ENCODE measurements at regions not wholly inside any gene's neighbourhood (a gene's known extent, or its start where the extent isn't known, plus 50 kb on each side); places are given as distances from the start of the nearest gene placed in this dataset.
A peak's percentile ranks its signal among the peaks of the same experiment; 100 is the strongest.

- Histone ChIP-seq H3K4me1 (ENCODE audit: control insufficient read depth in 2 of 2, insufficient read depth in 2 of 2, low read length in 2 of 2) (peaks cover 0 to 4% of the 10 kb centered on the region in 2 donors), H3K36me3 (ENCODE audit: control insufficient read depth in 2 of 3, insufficient read depth in 3 of 3, low read length in 3 of 3) (no peaks in the 10 kb centered on the region), H3K9me3 (ENCODE audit: control insufficient read depth in 2 of 3, low read length in 3 of 3) (no peaks in the 10 kb centered on the region), H3K4me3 (ENCODE audit: low read length) (no peak overlapping the region), H3K27me3 (ENCODE audit: control insufficient read depth in 2 of 2, insufficient read depth in 2 of 2, low read length in 2 of 2) (no peaks in the 10 kb centered on the region), H3K27ac (ENCODE audit: low read depth, low read length) (no peak overlapping the region)
- Mint-ChIP-seq H3K27ac (no peak overlapping the region), H3K4me1 (peaks cover 3 to 7% (median 4%) of the 10 kb centered on the region in 7 donors), H3K4me3 (no peak overlapping the region), H3K9me3 (no peaks in the 10 kb centered on the region), H3K27me3 (peaks cover 0 to 6% (median 0%) of the 10 kb centered on the region in 5 donors), H3K36me3 (no peaks in the 10 kb centered on the region)
- ChIA-PET POLR2A (no interaction called here), CTCF (no interaction called here)
- intact Hi-C loops (cut with micrococcal nuclease): no loop called here
- ATAC-seq (no peak), DNase-seq (no peak)
Measured at GRCh38 chr10:78356291-78356900, 322.7 kb downstream of the RPS24 start.

GRCh38 chr10:78357141-78358063 is 323.7 kb downstream of the RPS24 start:
- Mint-ChIP-seq H3K36me3 (peaks cover 0 to 4% (median 3%) of the 10 kb centered on the region in 5 donors), H3K4me1 (peaks cover 12 to 16% (median 14%) of the 10 kb centered on the region in 7 donors), H3K27ac (peak overlapping the region in 1 of 9 donors; percentile 56), H3K27me3 (no peaks in the 10 kb centered on the region), H3K4me3 (no peak overlapping the region), H3K9me3 (peaks cover 0 to 4% (median 0%) of the 10 kb centered on the region in 11 donors)
- no peaks in the 10 kb centered on the region for H3K27me3 ChIP-seq (ENCODE audit: control insufficient read depth in 2 of 2, insufficient read depth in 2 of 2, low read length in 2 of 2)
- peaks cover 0 to 12% of the 10 kb centered on the region in 2 donors for H3K4me1 ChIP-seq (ENCODE audit: control insufficient read depth in 2 of 2, insufficient read depth in 2 of 2, low read length in 2 of 2)
- no peak overlapping the region for H3K4me3 ChIP-seq (ENCODE audit: low read length)
- no peak overlapping the region for H3K27ac ChIP-seq (ENCODE audit: low read depth, low read length)
- intact Hi-C loops (cut with micrococcal nuclease): no loop called here
- ChIA-PET CTCF (no interaction called here), POLR2A (no interaction called here)
- no peaks in the 10 kb centered on the region for H3K36me3 ChIP-seq (ENCODE audit: control insufficient read depth in 2 of 3, insufficient read depth in 3 of 3, low read length in 3 of 3)
- no peak for DNase-seq
- no peak for ATAC-seq
- H3K9me3 ChIP-seq (ENCODE audit: control insufficient read depth in 2 of 3, low read length in 3 of 3): no peaks in the 10 kb centered on the region

- intact Hi-C loops (cut with micrococcal nuclease): no loop called here
- CTCF ChIA-PET: no interaction called here
- Histone ChIP-seq H3K4me1 (ENCODE audit: control insufficient read depth in 2 of 2, insufficient read depth in 2 of 2, low read length in 2 of 2) (peaks cover 0 to 16% of the 10 kb centered on the region in 2 donors), H3K4me3 (ENCODE audit: low read length) (no peak overlapping the region), H3K36me3 (ENCODE audit: control insufficient read depth in 2 of 3, insufficient read depth in 3 of 3, low read length in 3 of 3) (no peaks in the 10 kb centered on the region), H3K9me3 (ENCODE audit: control insufficient read depth in 2 of 3, low read length in 3 of 3) (no peaks in the 10 kb centered on the region), H3K27ac (ENCODE audit: low read depth, low read length) (no peak overlapping the region), H3K27me3 (ENCODE audit: control insufficient read depth in 2 of 2, insufficient read depth in 2 of 2, low read length in 2 of 2) (no peaks in the 10 kb centered on the region)
- Mint-ChIP-seq H3K9me3 (peaks cover 0 to 4% (median 0%) of the 10 kb centered on the region in 11 donors), H3K27me3 (no peaks in the 10 kb centered on the region), H3K4me3 (no peak overlapping the region), H3K27ac (no peak overlapping the region), H3K4me1 (peaks cover 18 to 23% (median 22%) of the 10 kb centered on the region in 7 donors), H3K36me3 (peaks cover 0 to 7% (median 3%) of the 10 kb centered on the region in 5 donors)
- POLR2A ChIA-PET: no interaction called here
- ATAC-seq (no peak), DNase-seq (no peak)
Measured at GRCh38 chr10:78358351-78358750, 324.7 kb downstream of the RPS24 start.

- CTCF ChIA-PET: no interaction called here
- no peak overlapping the region for H3K27ac ChIP-seq (ENCODE audit: low read depth, low read length)
- Mint-ChIP-seq H3K27me3 (no peaks in the 10 kb centered on the region), H3K36me3 (peaks cover 0 to 7% (median 3%) of the 10 kb centered on the region in 5 donors), H3K27ac (no peak overlapping the region), H3K4me3 (peak overlapping the region in 1 of 10 donors; percentile 20), H3K9me3 (peaks cover 0 to 4% (median 0%) of the 10 kb centered on the region in 11 donors), H3K4me1 (peaks cover 18 to 25% (median 23%) of the 10 kb centered on the region in 7 donors)
- DNase-seq: no peak
- intact Hi-C loops (cut with micrococcal nuclease): no loop called here
- no peaks in the 10 kb centered on the region for H3K27me3 ChIP-seq (ENCODE audit: control insufficient read depth in 2 of 2, insufficient read depth in 2 of 2, low read length in 2 of 2)
- POLR2A ChIA-PET: no interaction called here
- H3K4me1 ChIP-seq (ENCODE audit: control insufficient read depth in 2 of 2, insufficient read depth in 2 of 2, low read length in 2 of 2): peaks cover 0 to 16% of the 10 kb centered on the region in 2 donors
- H3K9me3 ChIP-seq (ENCODE audit: control insufficient read depth in 2 of 3, low read length in 3 of 3): no peaks in the 10 kb centered on the region
- no peak for ATAC-seq
- no peak overlapping the region for H3K4me3 ChIP-seq (ENCODE audit: low read length)
- no peaks in the 10 kb centered on the region for H3K36me3 ChIP-seq (ENCODE audit: control insufficient read depth in 2 of 3, insufficient read depth in 3 of 3, low read length in 3 of 3)
Measured at GRCh38 chr10:78358982-78359381, 325.3 kb downstream of the RPS24 start.

GRCh38 chr10:78359640-78360091 is 326.0 kb downstream of the RPS24 start:
- H3K27ac ChIP-seq (ENCODE audit: low read depth, low read length): no peak overlapping the region
- intact Hi-C loops (cut with micrococcal nuclease): no loop called here
- ATAC-seq (no peak), DNase-seq (no peak)
- CTCF ChIA-PET: no interaction called here
- Mint-ChIP-seq H3K4me3 (no peak overlapping the region), H3K36me3 (peaks cover 0 to 7% (median 3%) of the 10 kb centered on the region in 5 donors), H3K27ac (no peak overlapping the region), H3K27me3 (no peaks in the 10 kb centered on the region), H3K4me1 (peaks cover 18 to 25% (median 23%) of the 10 kb centered on the region in 7 donors), H3K9me3 (peaks cover 0 to 4% (median 0%) of the 10 kb centered on the region in 11 donors)
- POLR2A ChIA-PET: no interaction called here
- peaks cover 0 to 16% of the 10 kb centered on the region in 2 donors for H3K4me1 ChIP-seq (ENCODE audit: control insufficient read depth in 2 of 2, insufficient read depth in 2 of 2, low read length in 2 of 2)
- H3K4me3 ChIP-seq (ENCODE audit: low read length): no peak overlapping the region
- no peaks in the 10 kb centered on the region for H3K36me3 ChIP-seq (ENCODE audit: control insufficient read depth in 2 of 3, insufficient read depth in 3 of 3, low read length in 3 of 3)
- H3K27me3 ChIP-seq (ENCODE audit: control insufficient read depth in 2 of 2, insufficient read depth in 2 of 2, low read length in 2 of 2): no peaks in the 10 kb centered on the region
- H3K9me3 ChIP-seq (ENCODE audit: control insufficient read depth in 2 of 3, low read length in 3 of 3): no peaks in the 10 kb centered on the region

- CTCF ChIA-PET: interaction anchor here (0.6 kb wide), 2 partner anchors 28 to 54 kb away, joined by 3 read pairs; no protein-coding TSS in a partner anchor
- H3K9me3 Mint-ChIP-seq: peaks cover 0 to 4% (median 0%) of the 10 kb centered on the region in 11 donors
- POLR2A ChIA-PET: no interaction called here
- DNase-seq (no peak), ATAC-seq (no peak)
- peaks cover 18 to 25% (median 23%) of the 10 kb centered on the region in 7 donors for H3K4me1 Mint-ChIP-seq
- H3K27me3 ChIP-seq (ENCODE audit: control insufficient read depth in 2 of 2, insufficient read depth in 2 of 2, low read length in 2 of 2): no peaks in the 10 kb centered on the region
- intact Hi-C loops (cut with micrococcal nuclease): no loop called here
- H3K4me1 ChIP-seq (ENCODE audit: control insufficient read depth in 2 of 2, insufficient read depth in 2 of 2, low read length in 2 of 2): peaks cover 0 to 16% of the 10 kb centered on the region in 2 donors
- no peak overlapping the region for H3K4me3 Mint-ChIP-seq
- H3K9me3 ChIP-seq (ENCODE audit: control insufficient read depth in 2 of 3, low read length in 3 of 3): no peaks in the 10 kb centered on the region
- H3K4me3 ChIP-seq (ENCODE audit: low read length): no peak overlapping the region
- H3K27me3 Mint-ChIP-seq: no peaks in the 10 kb centered on the region
- no peak overlapping the region for H3K27ac Mint-ChIP-seq
- H3K27ac ChIP-seq (ENCODE audit: low read depth, low read length): no peak overlapping the region
- peaks cover 0 to 7% (median 3%) of the 10 kb centered on the region in 5 donors for H3K36me3 Mint-ChIP-seq
- no peaks in the 10 kb centered on the region for H3K36me3 ChIP-seq (ENCODE audit: control insufficient read depth in 2 of 3, insufficient read depth in 3 of 3, low read length in 3 of 3)
Measured at GRCh38 chr10:78360284-78360683, 326.6 kb downstream of the RPS24 start.

All from naive thymus-derived CD4-positive, alpha-beta T cell (primary cell).